SKM-1 treated with dmso at 0.1 percent for 144 hours (cell line): ENCODE measurements at regions not wholly inside any gene's neighbourhood (a gene's known extent, or its start where the extent isn't known, plus 50 kb on each side); places are given as distances from the start of the nearest gene placed in this dataset.

Source experiments
- DNase-seq: peaks from one replicate; lab custom pipeline; 2025; ENCODE audit not compliant: unreplicated experiment; lab: John Stamatoyannopoulos, UW

- DNase-seq = no peak
Measured at GRCh38 chr16:49081086-49081485, 200.6 kb downstream of the CBLN1 start.

- DNase-seq = no peak
Measured at GRCh38 chr16:49078571-49078970, 203.1 kb downstream of the CBLN1 start.

- DNase-seq = no peak
Measured at GRCh38 chr16:49078104-49078503, 203.5 kb downstream of the CBLN1 start.

GRCh38 chr16:49075709-49076108 lies 205.9 kb downstream of the CBLN1 start:
- DNase-seq = no peak

GRCh38 chr16:49068224-49068623 lies 213.4 kb downstream of the CBLN1 start:
- DNase-seq = no peak

- no peak for DNase-seq
Measured at GRCh38 chr16:49067776-49068175, 213.9 kb downstream of the CBLN1 start.

GRCh38 chr16:49061137-49061714 lies 220.4 kb downstream of the CBLN1 start:
- no peak for DNase-seq

GRCh38 chr16:49060728-49061127 lies 220.9 kb downstream of the CBLN1 start:
- DNase-seq = no peak

- DNase-seq = no peak
Measured at GRCh38 chr16:49058382-49058781, 223.3 kb downstream of the CBLN1 start.

GRCh38 chr16:49057936-49058335 lies 223.7 kb downstream of the CBLN1 start:
- no peak for DNase-seq

GRCh38 chr16:49057391-49057790 lies 224.2 kb downstream of the CBLN1 start:
- DNase-seq = no peak

- no peak for DNase-seq
Measured at GRCh38 chr16:49056546-49056945, 225.1 kb downstream of the CBLN1 start.

- DNase-seq = no peak
Measured at GRCh38 chr16:49055824-49056545, 225.7 kb downstream of the CBLN1 start.

GRCh38 chr16:49055291-49055690 lies 226.3 kb downstream of the CBLN1 start:
- DNase-seq = no peak

- DNase-seq = no peak
Measured at GRCh38 chr16:49054606-49055005, 227.0 kb downstream of the CBLN1 start.

- no peak for DNase-seq
Measured at GRCh38 chr16:49052846-49053245, 228.8 kb downstream of the CBLN1 start.

- DNase-seq = no peak
Measured at GRCh38 chr16:49051576-49051975, 230.1 kb downstream of the CBLN1 start.

GRCh38 chr16:49050607-49051006 lies 231.0 kb downstream of the CBLN1 start:
- no peak for DNase-seq

- DNase-seq = no peak
Measured at GRCh38 chr16:49049644-49050043, 232.0 kb downstream of the CBLN1 start.

GRCh38 chr16:49049191-49049590 lies 232.4 kb downstream of the CBLN1 start:
- no peak for DNase-seq

- DNase-seq = no peak
Measured at GRCh38 chr16:49048557-49048956, 233.1 kb downstream of the CBLN1 start.

GRCh38 chr16:49036126-49036525 lies 245.5 kb downstream of the CBLN1 start:
- DNase-seq = no peak

- DNase-seq = no peak
Measured at GRCh38 chr16:49027420-49027819, 254.2 kb downstream of the CBLN1 start.
